ENCODE measurements at regions not wholly inside any gene's neighbourhood (a gene's known extent, or its start where the extent isn't known, plus 50 kb on each side); places are given as distances from the start of the nearest gene placed in this dataset.
"Not testable (repeated sequence)": the region's sequence is repeated elsewhere in the genome, so short reads cannot be mapped to it uniquely, and the experiment has no call there.

GRCh38 chr14:89672636-89673511 is 255.8 kb upstream of the FOXN3 start:
- Histone ChIP-seq H3K27ac (ENCODE audit: low read depth, low read length) (no peak overlapping the region), H3F3A (ENCODE audit: insufficient read depth) (no peaks in the 10 kb centered on the region), H2AFZ (ENCODE audit: low read depth, low read length, severe bottlenecking) (no peak overlapping the region), H4K20me1 (ENCODE audit: low read depth, low read length) (no peaks in the 10 kb centered on the region), H3K4me3 (ENCODE audit: insufficient read depth, low read length, poor library complexity, severe bottlenecking) (no peak overlapping the region), H3K79me2 (ENCODE audit: insufficient read depth, low read length) (no peaks in the 10 kb centered on the region), H3K36me3 (ENCODE audit: low read length) (no peaks in the 10 kb centered on the region), H3K4me2 (ENCODE audit: low read depth, low read length, poor library complexity, severe bottlenecking) (no peak overlapping the region), H3K27me3 (ENCODE audit: low read length) (no peaks in the 10 kb centered on the region), H3K9me3 (ENCODE audit: insufficient read depth, low read length) (no peaks in the 10 kb centered on the region), H3K9me2 (replicated peaks; ENCODE audit: insufficient read depth, low read length) (no peaks in the 10 kb centered on the region), H3K9ac (ENCODE audit: low read length) (no peak overlapping the region)
- TF ChIP-seq CTCF (IDR thresholded peaks at IDR 0.05; ENCODE audit: insufficient read depth, low read length, poor library complexity, severe bottlenecking) (no peak), EZH2phosphoT487 (conservative IDR thresholded peaks at IDR 0.05; ENCODE audit: low read length) (no peak)

- no peak overlapping the region for H3K27ac ChIP-seq (ENCODE audit: low read depth, low read length)
- no peaks in the 10 kb centered on the region for H3K9me3 ChIP-seq (ENCODE audit: insufficient read depth, low read length)
- H3K4me2 ChIP-seq (ENCODE audit: low read depth, low read length, poor library complexity, severe bottlenecking), result no peak overlapping the region
- no peaks in the 10 kb centered on the region for H3K36me3 ChIP-seq (ENCODE audit: low read length)
- no peaks in the 10 kb centered on the region for H3K27me3 ChIP-seq (ENCODE audit: low read length)
- TF ChIP-seq CTCF (IDR thresholded peaks at IDR 0.05; ENCODE audit: insufficient read depth, low read length, poor library complexity, severe bottlenecking) (no peak), EZH2phosphoT487 (conservative IDR thresholded peaks at IDR 0.05; ENCODE audit: low read length) (no peak)
- H3F3A ChIP-seq (ENCODE audit: insufficient read depth), result no peaks in the 10 kb centered on the region
- no peaks in the 10 kb centered on the region for H4K20me1 ChIP-seq (ENCODE audit: low read depth, low read length)
- H3K9me2 ChIP-seq (replicated peaks; ENCODE audit: insufficient read depth, low read length), result no peaks in the 10 kb centered on the region
- no peaks in the 10 kb centered on the region for H3K79me2 ChIP-seq (ENCODE audit: insufficient read depth, low read length)
- no peak overlapping the region for H3K4me3 ChIP-seq (ENCODE audit: insufficient read depth, low read length, poor library complexity, severe bottlenecking)
- no peak overlapping the region for H2AFZ ChIP-seq (ENCODE audit: low read depth, low read length, severe bottlenecking)
- H3K9ac ChIP-seq (ENCODE audit: low read length), result no peak overlapping the region
These were observed 252.2 kb upstream of the FOXN3 start for GRCh38 chr14:89669193-89669592.

GRCh38 chr14:89667983-89668382 is 250.9 kb upstream of the FOXN3 start:
- Histone ChIP-seq H3F3A (ENCODE audit: insufficient read depth) (no peaks in the 10 kb centered on the region), H3K9me3 (ENCODE audit: insufficient read depth, low read length) (no peaks in the 10 kb centered on the region), H3K27me3 (ENCODE audit: low read length) (no peaks in the 10 kb centered on the region), H3K4me3 (ENCODE audit: insufficient read depth, low read length, poor library complexity, severe bottlenecking) (no peak overlapping the region), H3K79me2 (ENCODE audit: insufficient read depth, low read length) (no peaks in the 10 kb centered on the region), H3K9ac (ENCODE audit: low read length) (no peak overlapping the region), H2AFZ (ENCODE audit: low read depth, low read length, severe bottlenecking) (no peak overlapping the region), H3K36me3 (ENCODE audit: low read length) (no peaks in the 10 kb centered on the region), H3K4me2 (ENCODE audit: low read depth, low read length, poor library complexity, severe bottlenecking) (no peak overlapping the region), H3K9me2 (replicated peaks; ENCODE audit: insufficient read depth, low read length) (no peaks in the 10 kb centered on the region), H3K27ac (ENCODE audit: low read depth, low read length) (no peak overlapping the region), H4K20me1 (ENCODE audit: low read depth, low read length) (no peaks in the 10 kb centered on the region)
- TF ChIP-seq CTCF (IDR thresholded peaks at IDR 0.05; ENCODE audit: insufficient read depth, low read length, poor library complexity, severe bottlenecking) (no peak), EZH2phosphoT487 (conservative IDR thresholded peaks at IDR 0.05; ENCODE audit: low read length) (no peak)

GRCh38 chr14:89665300-89666081 is 248.5 kb upstream of the FOXN3 start:
- not testable (repeated sequence) for H3K4me2 ChIP-seq (ENCODE audit: low read depth, low read length, poor library complexity, severe bottlenecking); H3K4me3 ChIP-seq (ENCODE audit: insufficient read depth, low read length, poor library complexity, severe bottlenecking); H3K9me3 ChIP-seq (ENCODE audit: insufficient read depth, low read length); H2AFZ ChIP-seq (ENCODE audit: low read depth, low read length, severe bottlenecking); H3F3A ChIP-seq (ENCODE audit: insufficient read depth); H3K9me2 ChIP-seq (replicated peaks; ENCODE audit: insufficient read depth, low read length); H3K27me3 ChIP-seq (ENCODE audit: low read length); H4K20me1 ChIP-seq (ENCODE audit: low read depth, low read length); H3K36me3 ChIP-seq (ENCODE audit: low read length); H3K9ac ChIP-seq (ENCODE audit: low read length); H3K79me2 ChIP-seq (ENCODE audit: insufficient read depth, low read length); H3K27ac ChIP-seq (ENCODE audit: low read depth, low read length)

All from SU-DHL-6 (cell line).